CD4-positive, alpha-beta T cell (primary cell): ENCODE measurements at regions not wholly inside any gene's neighbourhood (a gene's known extent, or its start where the extent isn't known, plus 50 kb on each side); places are given as distances from the start of the nearest gene placed in this dataset.

ENCODE experiments used
- ATAC-seq: fragments of 200-7000 bp; cut with Tn5 transposase; one replicate; pipeline ENCODE4 v1.10.0; 2022; ENCODE audit warnings: mild to moderate bottlenecking; ENCODE audit not compliant: poor library complexity
- CTCF ChIA-PET: fragments of 350-600 bp; sonication (Branson Sonifier 250); formaldehyde crosslinking; loops from one replicate; lab custom pipeline; 2021; ENCODE audit warnings: antibody characterized with exemption, inconsistent platforms; lab: Charles Lee
- POLR2A ChIA-PET: fragments of 350-600 bp; sonication (Branson Sonifier 250); formaldehyde crosslinking; loops from one replicate; lab custom pipeline; 2021; ENCODE audit warnings: antibody characterized with exemption, inconsistent platforms; lab: Charles Lee
- DNase-seq, 14 experiments: peaks; one replicate each; pipeline ENCODE4 v3.0.0-alpha.2; 2013 to 2020; ENCODE audit warnings: mixed read lengths in 2 of 14
- H3K27ac ChIP-seq, 2 donors: one replicate each; pipeline versions ENCODE4 v1.5.1 to v1.7.0; 2013; ENCODE audit warnings: low read length in 2 of 2, low read depth in 1 of 2, mild to moderate bottlenecking in 1 of 2
- H3K27me3 ChIP-seq, 2 experiments: 1 replicate in 1 of 2; 2 replicates in 1 of 2; pipeline versions ENCODE4 v1.6.1 to v1.7.0; 2013; ENCODE audit warnings: low read length in 2 of 2, control low read depth in 1 of 2, mild to moderate bottlenecking in 1 of 2, moderate library complexity in 1 of 2; ENCODE audit not compliant: insufficient read depth in 2 of 2, control insufficient read depth in 1 of 2
- H3K36me3 ChIP-seq: one replicate; pipeline ENCODE4 v1.6.1; 2013; ENCODE audit warnings: low read length, control low read depth; ENCODE audit not compliant: insufficient read depth
- H3K4me1 ChIP-seq: one replicate; pipeline ENCODE4 v1.6.1; 2013; ENCODE audit warnings: low read length, control low read depth; ENCODE audit not compliant: insufficient read depth
- H3K4me3 ChIP-seq: one replicate; pipeline ENCODE4 v1.5.1; 2013; ENCODE audit warnings: mild to moderate bottlenecking, low read length, moderate library complexity
- H3K9me3 ChIP-seq, 2 experiments: 1 replicate in 1 of 2; 2 replicates in 1 of 2; pipeline versions ENCODE4 v1.6.1 to v1.7.0; 2013; ENCODE audit warnings: low read length in 2 of 2, mild to moderate bottlenecking in 2 of 2, control low read depth in 1 of 2, moderate library complexity in 1 of 2; ENCODE audit not compliant: control insufficient read depth in 1 of 2, insufficient read depth in 1 of 2
- H3K27ac Mint-ChIP-seq: one replicate; pipeline ENCODE4 v1.8.0; 2020; ENCODE audit warnings: mixed read lengths
- H3K27me3 Mint-ChIP-seq: one replicate; pipeline ENCODE4 v1.8.0; 2021; ENCODE audit warnings: mixed read lengths
- H3K36me3 Mint-ChIP-seq: one replicate; pipeline ENCODE4 v1.8.0; 2021; ENCODE audit warnings: low read depth, mixed read lengths
- H3K4me1 Mint-ChIP-seq: one replicate; pipeline ENCODE4 v1.8.0; 2021; ENCODE audit warnings: low read depth, mixed read lengths
- H3K4me3 Mint-ChIP-seq: one replicate; pipeline ENCODE4 v1.8.0; 2020; ENCODE audit warnings: mild to moderate bottlenecking, mixed read lengths
- H3K9me3 Mint-ChIP-seq: one replicate; pipeline ENCODE4 v1.8.0; 2020; ENCODE audit warnings: mixed read lengths
- intact Hi-C, 2 experiments: fragments of 100-400 bp; cut with DNase I in 1 of 2; cut with micrococcal nuclease in 1 of 2; formaldehyde crosslinking; loops; one replicate each; pipeline versions ENCODE4 v1.15.1 to v1.9.0; 2023 to 2025; cut with DNase I, micrococcal nuclease
- TF ChIP-seq, protein P1 (sequence below): fragments of 200-600 bp; IDR thresholded peaks from one replicate; pipeline ENCODE4 v1.8.0; 2022; ENCODE audit warnings: antibody characterized with exemption, mild to moderate bottlenecking

- H3K4me3 Mint-ChIP-seq, result no peak overlapping the region
- H3K9me3 Mint-ChIP-seq, result no peaks in the 10 kb centered on the region
- H3K36me3 Mint-ChIP-seq, result no peaks in the 10 kb centered on the region
- Histone ChIP-seq H3K4me1 (no peaks in the 10 kb centered on the region), H3K4me3 (no peak overlapping the region), H3K27me3 (no peaks in the 10 kb centered on the region), H3K9me3 (no peaks in the 10 kb centered on the region), H3K36me3 (no peaks in the 10 kb centered on the region), H3K27ac (no peak overlapping the region)
- CTCF ChIA-PET, result no interaction called here
- no peaks in the 10 kb centered on the region for H3K4me1 Mint-ChIP-seq
- ATAC-seq, result no peak
- TF ChIP-seq, protein P1, sequence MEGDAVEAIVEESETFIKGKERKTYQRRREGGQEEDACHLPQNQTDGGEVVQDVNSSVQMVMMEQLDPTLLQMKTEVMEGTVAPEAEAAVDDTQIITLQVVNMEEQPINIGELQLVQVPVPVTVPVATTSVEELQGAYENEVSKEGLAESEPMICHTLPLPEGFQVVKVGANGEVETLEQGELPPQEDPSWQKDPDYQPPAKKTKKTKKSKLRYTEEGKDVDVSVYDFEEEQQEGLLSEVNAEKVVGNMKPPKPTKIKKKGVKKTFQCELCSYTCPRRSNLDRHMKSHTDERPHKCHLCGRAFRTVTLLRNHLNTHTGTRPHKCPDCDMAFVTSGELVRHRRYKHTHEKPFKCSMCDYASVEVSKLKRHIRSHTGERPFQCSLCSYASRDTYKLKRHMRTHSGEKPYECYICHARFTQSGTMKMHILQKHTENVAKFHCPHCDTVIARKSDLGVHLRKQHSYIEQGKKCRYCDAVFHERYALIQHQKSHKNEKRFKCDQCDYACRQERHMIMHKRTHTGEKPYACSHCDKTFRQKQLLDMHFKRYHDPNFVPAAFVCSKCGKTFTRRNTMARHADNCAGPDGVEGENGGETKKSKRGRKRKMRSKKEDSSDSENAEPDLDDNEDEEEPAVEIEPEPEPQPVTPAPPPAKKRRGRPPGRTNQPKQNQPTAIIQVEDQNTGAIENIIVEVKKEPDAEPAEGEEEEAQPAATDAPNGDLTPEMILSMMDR, result no peak
- no peak overlapping the region for H3K27ac Mint-ChIP-seq
- POLR2A ChIA-PET, result no interaction called here
- no peak for DNase-seq
- H3K27me3 Mint-ChIP-seq, result peaks cover 5% of the 10 kb centered on the region
- intact Hi-C loops, result no loop called here
These were observed 397.5 kb upstream of the CCDC196 start for GRCh38 chr14:66088656-66089055.

DNA sequence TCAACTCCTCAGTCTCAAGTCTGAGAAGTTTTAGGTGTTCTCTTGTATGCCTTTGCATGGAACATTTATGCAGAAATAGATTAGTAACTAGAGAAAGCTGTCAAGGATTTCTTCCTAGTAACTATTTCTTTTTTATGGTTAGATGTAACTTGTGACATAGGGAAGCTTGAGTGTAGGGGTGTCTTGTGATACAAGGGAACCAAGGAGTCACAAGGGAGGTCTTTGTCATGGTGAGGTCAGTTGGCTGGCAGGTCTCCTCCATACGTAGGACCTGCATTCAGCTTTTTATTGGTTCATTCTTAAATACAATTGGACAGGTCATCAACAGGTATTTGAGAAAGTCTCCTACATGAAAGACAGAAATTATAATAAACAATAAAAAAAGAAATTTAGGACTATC is 394.0 kb upstream of the CCDC196 start:
- no peak overlapping the region for H3K27ac Mint-ChIP-seq
- DNase-seq (no peak), ATAC-seq (no peak)
- H3K27me3 Mint-ChIP-seq, result no peaks in the 10 kb centered on the region
- no peaks in the 10 kb centered on the region for H3K9me3 Mint-ChIP-seq
- Histone ChIP-seq H3K4me1 (no peaks in the 10 kb centered on the region), H3K27me3 (no peaks in the 10 kb centered on the region), H3K36me3 (no peaks in the 10 kb centered on the region), H3K9me3 (no peaks in the 10 kb centered on the region), H3K27ac (no peak overlapping the region), H3K4me3 (no peak overlapping the region)
- intact Hi-C loops, result no loop called here
- POLR2A ChIA-PET, result no interaction called here
- H3K4me1 Mint-ChIP-seq, result no peaks in the 10 kb centered on the region
- CTCF ChIA-PET, result interaction anchor here (1.1 kb wide), 1 partner anchor 11 kb away, joined by 3 read pairs; no protein-coding TSS in a partner anchor
- TF ChIP-seq, protein P1, result no peak
- no peaks in the 10 kb centered on the region for H3K36me3 Mint-ChIP-seq
- H3K4me3 Mint-ChIP-seq, result no peak overlapping the region

GRCh38 chr14:66092748-66093147 is 393.4 kb upstream of the CCDC196 start:
- intact Hi-C loops, result no loop called here
- H3K27ac ChIP-seq, result no peak overlapping the region
- CTCF ChIA-PET, result no interaction called here
- no peaks in the 10 kb centered on the region for H3K36me3 ChIP-seq
- POLR2A ChIA-PET, result no interaction called here
- Mint-ChIP-seq H3K36me3 (no peaks in the 10 kb centered on the region), H3K27ac (no peak overlapping the region), H3K4me3 (no peak overlapping the region), H3K9me3 (no peaks in the 10 kb centered on the region), H3K27me3 (no peaks in the 10 kb centered on the region), H3K4me1 (no peaks in the 10 kb centered on the region)
- no peak overlapping the region for H3K4me3 ChIP-seq
- TF ChIP-seq, protein P1, result no peak
- H3K4me1 ChIP-seq, result no peaks in the 10 kb centered on the region
- no peaks in the 10 kb centered on the region for H3K27me3 ChIP-seq
- no peaks in the 10 kb centered on the region for H3K9me3 ChIP-seq
- ATAC-seq (no peak), DNase-seq (no peak)
